Heart left ventricle (tissue), 13 donors: ENCODE measurements at regions not wholly inside any gene's neighbourhood (a gene's known extent, or its start where the extent isn't known, plus 50 kb on each side); places are given as distances from the start of the nearest gene placed in this dataset.

Experiments used
- CTCF ChIP-seq, 12 donors: fragments of 200-600 bp; sonication (generic) in 4 of 12; IDR thresholded peaks; one replicate each; pipeline versions ENCODE4 v1.5.0 to v1.8.0; 2018 to 2022; ENCODE audit warnings: antibody characterized with exemption in 12 of 12, mild to moderate bottlenecking in 5 of 12
- POLR2A ChIP-seq, 2 donors: fragments of 450-650 bp; IDR thresholded peaks; one replicate each; pipeline ENCODE4 v1.6.1; 2017; ENCODE audit warnings: antibody characterized with exemption in 2 of 2, mild to moderate bottlenecking in 2 of 2, moderate library complexity in 2 of 2
- donor health status: ischemic (EF 13 %, LVEDD 7.1; RV severe dilation, severe dysfunction).
- donor health status: DM: no; HTN: yes; CAD: no.
- donor health status: DM: no; HTN: no; CAD: no.
- donor health status: ischemic (EF 25% LVEDD 6.9; RV normal size, moderate dysfunction).
- donor health status: ischemic (EF 25% LVEDD 5.7; RV mildly dilated, moderate dysfunction).
- donor health status: ischemic (EF 35%, LVEDD 5.7; RV mildly dilated, moderate dysfunction).
- donor health status: nonischemic (EF 11% LVEDD 7.7; RV severe dilation, severe dysfunction).
- donor health status: DM: yes; HTN: yes; CAD: no.
- donor health status: PGD.
- donor health status: ischemic (EF 29% LVEDD 5.4; RV normal size, mild dysfunction).
- donor health status: nonischemic (EF 23%, LVEDD 6.1; RV moderate dilation, normal function).

- no peak for TF ChIP-seq CTCF (IDR thresholded peaks at IDR 0.05)
- no peak for TF ChIP-seq POLR2A (IDR thresholded peaks at IDR 0.05)
Measured at GRCh38 chr6:144878577-144878976, 593.4 kb downstream of the UTRN start.
